ENCODE measurements at regions not wholly inside any gene's neighbourhood (a gene's known extent, or its start where the extent isn't known, plus 50 kb on each side); places are given as distances from the start of the nearest gene placed in this dataset.

DNA sequence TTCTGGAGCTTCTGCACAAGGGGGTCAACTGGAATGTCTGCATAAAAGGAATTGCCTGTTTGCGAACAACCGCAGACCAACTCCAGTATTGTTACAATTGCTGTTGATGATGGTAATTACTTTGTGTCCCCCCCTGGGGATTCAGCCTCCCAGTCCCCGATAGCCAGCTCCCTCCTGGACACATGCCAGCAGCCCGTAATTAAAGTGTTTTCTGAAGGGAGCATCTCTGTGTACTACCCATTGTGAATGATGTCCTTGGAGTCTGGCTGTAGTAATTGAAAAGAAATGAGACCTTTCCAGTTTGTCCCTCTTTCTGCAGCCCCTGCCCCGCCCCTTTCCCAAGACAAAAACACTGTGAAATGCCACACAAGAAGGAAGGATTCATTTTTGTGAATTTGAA is 377.1 kb upstream of the LCORL start:
- Histone ChIP-seq H3K9me3 (replicated peaks; ENCODE audit: control insufficient read depth, insufficient read depth, low read length) (no peaks in the 10 kb centered on the region), H3K36me3 (ENCODE audit: control insufficient read depth in 2 of 2, extremely low read depth in 1 of 2, insufficient read depth in 2 of 2, low read length in 2 of 2) (no peaks in the 10 kb centered on the region), H3K4me3 (replicated peaks in 1 of 3; ENCODE audit: insufficient read depth in 1 of 3, low read depth in 1 of 3, low read length in 3 of 3) (no peak overlapping the region), H3K9me1 (replicated peaks; ENCODE audit: control insufficient read depth, extremely low read depth, insufficient read depth, low read length) (no peaks in the 10 kb centered on the region), H3K27me3 (ENCODE audit: control insufficient read depth in 2 of 2, insufficient read depth in 2 of 2, low read length in 2 of 2) (no peaks in the 10 kb centered on the region), H2AFZ (ENCODE audit: low read depth, low read length) (no peak overlapping the region), H3K79me2 (ENCODE audit: control insufficient read depth, insufficient read depth, low read length) (no peaks in the 10 kb centered on the region), H3K9ac (replicated peaks; ENCODE audit: extremely low read depth, insufficient read depth, low read length) (no peak overlapping the region), H3K27ac (ENCODE audit: insufficient read depth, low read depth, low read length) (no peak overlapping the region), H4K20me1 (replicated peaks; ENCODE audit: control insufficient read depth, extremely low read depth, insufficient read depth, low read length) (no peaks in the 10 kb centered on the region), H3K4me1 (ENCODE audit: control insufficient read depth, extremely low read depth, insufficient read depth, low read length) (no peaks in the 10 kb centered on the region), H3K4me2 (ENCODE audit: insufficient read depth, low read length) (no peak overlapping the region)
- FAIRE-seq (no peak), DNase-seq (ENCODE audit: low read depth, low spot score) (no peak)
- intact Hi-C loops (cut with micrococcal nuclease) (no loop called here), dilution Hi-C loops (cut with MboI; ENCODE audit: extremely low pct_ligation_motif_present, low sequenced_read_pairs) (no loop called here)
- ChIA-PET CTCF (interaction anchor here (0.8 to 1.7 kb wide), 3 partner anchors 13 to 581 kb away, joined by 3 to 6 read pairs (median 3); no protein-coding TSS in a partner anchor), POLR2A (no interaction called here)
- BruUV-seq (replicated peaks), result no TSS peak
- TF ChIP-seq MYC (IDR thresholded peaks at IDR 0.05; ENCODE audit: low read depth, low read length) (no peak), EZH2 (IDR thresholded peaks at IDR 0.05; ENCODE audit: borderline replicate concordance, low read depth, low read length, severe bottlenecking) (no peak), POLR2A (IDR thresholded peaks at IDR 0.05; ENCODE audit: low read depth, low read length) (no peak), FOS (IDR thresholded peaks at IDR 0.05; ENCODE audit: borderline replicate concordance, insufficient read depth, low read length) (no peak), POLR2AphosphoS5 (IDR thresholded peaks at IDR 0.05; ENCODE audit: insufficient read depth, low read depth, low read length) (no peak), GATA2 (IDR thresholded peaks at IDR 0.05; ENCODE audit: insufficient read depth, insufficient read length, low read depth, low read length) (no peak), JUN (IDR thresholded peaks at IDR 0.05; ENCODE audit: borderline replicate concordance, insufficient read depth, insufficient read length, low read depth) (no peak)
- TF ChIP-seq, protein P1, sequence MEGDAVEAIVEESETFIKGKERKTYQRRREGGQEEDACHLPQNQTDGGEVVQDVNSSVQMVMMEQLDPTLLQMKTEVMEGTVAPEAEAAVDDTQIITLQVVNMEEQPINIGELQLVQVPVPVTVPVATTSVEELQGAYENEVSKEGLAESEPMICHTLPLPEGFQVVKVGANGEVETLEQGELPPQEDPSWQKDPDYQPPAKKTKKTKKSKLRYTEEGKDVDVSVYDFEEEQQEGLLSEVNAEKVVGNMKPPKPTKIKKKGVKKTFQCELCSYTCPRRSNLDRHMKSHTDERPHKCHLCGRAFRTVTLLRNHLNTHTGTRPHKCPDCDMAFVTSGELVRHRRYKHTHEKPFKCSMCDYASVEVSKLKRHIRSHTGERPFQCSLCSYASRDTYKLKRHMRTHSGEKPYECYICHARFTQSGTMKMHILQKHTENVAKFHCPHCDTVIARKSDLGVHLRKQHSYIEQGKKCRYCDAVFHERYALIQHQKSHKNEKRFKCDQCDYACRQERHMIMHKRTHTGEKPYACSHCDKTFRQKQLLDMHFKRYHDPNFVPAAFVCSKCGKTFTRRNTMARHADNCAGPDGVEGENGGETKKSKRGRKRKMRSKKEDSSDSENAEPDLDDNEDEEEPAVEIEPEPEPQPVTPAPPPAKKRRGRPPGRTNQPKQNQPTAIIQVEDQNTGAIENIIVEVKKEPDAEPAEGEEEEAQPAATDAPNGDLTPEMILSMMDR (IDR thresholded peaks at IDR 0.05; ENCODE audit: extremely low read depth in 1 of 2, insufficient read depth in 1 of 2, low read depth in 1 of 2, low read length in 2 of 2), result no peak
- TF ChIP-seq, protein P2, sequence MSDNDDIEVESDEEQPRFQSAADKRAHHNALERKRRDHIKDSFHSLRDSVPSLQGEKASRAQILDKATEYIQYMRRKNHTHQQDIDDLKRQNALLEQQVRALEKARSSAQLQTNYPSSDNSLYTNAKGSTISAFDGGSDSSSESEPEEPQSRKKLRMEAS (IDR thresholded peaks at IDR 0.05; ENCODE audit: insufficient read depth, insufficient read length), result no peak

Measured in endothelial cell of umbilical vein (primary cell).